Liver (tissue), 8 donors: ENCODE measurements at regions not wholly inside any gene's neighbourhood (a gene's known extent, or its start where the extent isn't known, plus 50 kb on each side); places are given as distances from the start of the nearest gene placed in this dataset.

Experiments used
- DNase-seq: peaks from one replicate; pipeline ENCODE4 v3.0.0-alpha.2; 2017; ENCODE audit warnings: low spot score
- H3K27ac ChIP-seq, 2 donors: one replicate each; pipeline ENCODE4 v1.7.0; 2013; ENCODE audit warnings: inconsistent platforms in 2 of 2, low read length in 2 of 2, control low read depth in 1 of 2, low read depth in 1 of 2, mild to moderate bottlenecking in 1 of 2
- H3K27me3 ChIP-seq, 4 donors: one replicate each; pipeline versions ENCODE4 v1.6.1 to v1.7.0; 2013; ENCODE audit warnings: low read length in 3 of 4, inconsistent platforms in 1 of 4, mild to moderate bottlenecking in 1 of 4, moderate library complexity in 1 of 4; ENCODE audit not compliant: control insufficient read depth in 4 of 4, insufficient read depth in 4 of 4
- H3K36me3 ChIP-seq, 4 donors: one replicate each; pipeline versions ENCODE4 v1.6.1 to v1.7.0; 2013; ENCODE audit warnings: low read length in 3 of 4, mild to moderate bottlenecking in 3 of 4, low read depth in 1 of 4, moderate library complexity in 1 of 4; ENCODE audit not compliant: control insufficient read depth in 4 of 4, insufficient read depth in 3 of 4
- H3K4me1 ChIP-seq, 4 donors: one replicate each; pipeline versions ENCODE4 v1.6.1 to v1.7.0; 2013; ENCODE audit warnings: low read length in 3 of 4, mild to moderate bottlenecking in 3 of 4, moderate library complexity in 1 of 4; ENCODE audit not compliant: control insufficient read depth in 4 of 4, insufficient read depth in 4 of 4
- H3K4me3 ChIP-seq, 3 donors: one replicate each; pipeline versions ENCODE4 v1.6.1 to v1.7.0; 2013; ENCODE audit warnings: low read length in 3 of 3, control low read depth in 1 of 3, low read depth in 1 of 3, mild to moderate bottlenecking in 1 of 3
- H3K9ac ChIP-seq, 2 donors: one replicate each; pipeline ENCODE4 v1.7.0; 2013; ENCODE audit warnings: low read length in 2 of 2, mild to moderate bottlenecking in 2 of 2, moderate library complexity in 2 of 2, control low read depth in 1 of 2, low read depth in 1 of 2
- H3K9me3 ChIP-seq, 4 donors: one replicate each; pipeline versions ENCODE4 v1.6.1 to v1.7.0; 2013; ENCODE audit warnings: low read length in 3 of 4; ENCODE audit not compliant: control insufficient read depth in 4 of 4
- ATF3 ChIP-seq: IDR thresholded peaks from 2 replicates; pipeline ENCODE4 v1.6.1; 2016; ENCODE audit warnings: antibody characterized with exemption
- CTCF ChIP-seq: fragments of 150-350 bp; IDR thresholded peaks from 2 replicates; pipeline ENCODE4 v1.5.1; 2017; ENCODE audit warnings: improper control_type of control experiment, low read depth, low read length; ENCODE audit not compliant: missing input control
- FOXA1 ChIP-seq: IDR thresholded peaks from 2 replicates; pipeline ENCODE4 v1.6.1; 2016; ENCODE audit warnings: antibody characterized with exemption
- FOXA2 ChIP-seq: IDR thresholded peaks from 2 replicates; pipeline ENCODE4 v1.6.1; 2016; ENCODE audit warnings: antibody characterized with exemption
- GABPA ChIP-seq, 2 donors: IDR thresholded peaks in 1 of 2; conservative IDR thresholded peaks in 1 of 2; 2 replicates each; pipeline ENCODE4 v1.6.1; 2016; ENCODE audit warnings: antibody characterized with exemption in 2 of 2, mild to moderate bottlenecking in 1 of 2, moderate library complexity in 1 of 2
- HNF4A ChIP-seq, 2 donors: conservative IDR thresholded peaks; 2 replicates each; pipeline ENCODE4 v1.6.1; 2016; ENCODE audit warnings: antibody characterized with exemption in 2 of 2, mild to moderate bottlenecking in 2 of 2
- HNF4G ChIP-seq: IDR thresholded peaks from 2 replicates; pipeline ENCODE4 v1.6.1; 2016; ENCODE audit warnings: antibody characterized with exemption
- JUND ChIP-seq, 2 donors: IDR thresholded peaks; 2 replicates each; pipeline ENCODE4 v1.6.1; 2016; ENCODE audit warnings: antibody characterized with exemption in 2 of 2
- MAX ChIP-seq: IDR thresholded peaks from 2 replicates; pipeline ENCODE4 v1.6.1; 2016; ENCODE audit warnings: antibody characterized with exemption
- NR2F2 ChIP-seq: IDR thresholded peaks from 2 replicates; pipeline ENCODE4 v1.6.1; 2016; ENCODE audit warnings: antibody characterized with exemption
- RAD21 ChIP-seq, 2 donors: IDR thresholded peaks; 2 replicates each; pipeline ENCODE4 v1.6.1; 2016; ENCODE audit warnings: antibody characterized with exemption in 2 of 2, mild to moderate bottlenecking in 2 of 2
- SP1 ChIP-seq: IDR thresholded peaks from 2 replicates; pipeline ENCODE4 v1.6.1; 2018; ENCODE audit warnings: antibody characterized with exemption, mild to moderate bottlenecking
- TAF1 ChIP-seq: conservative IDR thresholded peaks from 2 replicates; pipeline ENCODE4 v1.6.1; 2016; ENCODE audit warnings: antibody characterized with exemption, mild to moderate bottlenecking
- YY1 ChIP-seq: IDR thresholded peaks from 2 replicates; pipeline ENCODE4 v1.6.1; 2016; ENCODE audit warnings: antibody characterized with exemption, mild to moderate bottlenecking
- ZBTB33 ChIP-seq: IDR thresholded peaks from 2 replicates; pipeline ENCODE4 v1.6.1; 2016; ENCODE audit warnings: antibody characterized with exemption
- WGBS: extraction: QIAGEN DNeasy Blood & Tissue Kit; methylation state at CpG from one replicate; pipeline ENCODE4 v1.1.7; 2013; 5-methylcytosine and 5-hydroxymethylcytosine counted together
- donor health status: healthy.
- donor health status: healthy.
- donor health status: healthy.
- donor health status: healthy.
- donor health status: healthy.

- no peak for TF ChIP-seq FOXA1
- TF ChIP-seq ZBTB33: no peak
- TF ChIP-seq FOXA2: no peak
- TF ChIP-seq MAX: no peak
- TF ChIP-seq HNF4G: no peak
- Histone ChIP-seq H3K4me3 (no peak overlapping the region), H3K4me1 (no peaks in the 10 kb centered on the region), H3K27me3 (no peaks in the 10 kb centered on the region), H3K27ac (no peak overlapping the region), H3K9me3 (no peaks in the 10 kb centered on the region), H3K9ac (no peak overlapping the region), H3K36me3 (no peaks in the 10 kb centered on the region)
- no peak for DNase-seq
- 94% methylated on average over 2 of the region's 2 CpGs for WGBS
Observed at GRCh38 chr5:5787373-5787772, 364.9 kb downstream of the ICE1 start.

- H3K36me3 ChIP-seq: no peaks in the 10 kb centered on the region
- 61% methylated on average over 5 of the region's 5 CpGs for WGBS
- H3K9ac ChIP-seq: no peak overlapping the region
- H3K27me3 ChIP-seq: no peaks in the 10 kb centered on the region
- no peak overlapping the region for H3K27ac ChIP-seq
- H3K4me3 ChIP-seq: no peak overlapping the region
- no peak for TF ChIP-seq GABPA (IDR thresholded peaks at IDR 0.05 in 1 of 2, conservative IDR thresholded peaks at IDR 0.05 in 1 of 2)
- no peak for TF ChIP-seq MAX
- no peak for TF ChIP-seq CTCF
- TF ChIP-seq YY1: no peak
- no peak for TF ChIP-seq ATF3
- TF ChIP-seq NR2F2: no peak
- no peak for TF ChIP-seq SP1
- TF ChIP-seq HNF4A (conservative IDR thresholded peaks at IDR 0.05): no peak
- no peak for TF ChIP-seq RAD21 (IDR thresholded peaks at IDR 0.05)
- DNase-seq: no peak
- no peaks in the 10 kb centered on the region for H3K9me3 ChIP-seq
- H3K4me1 ChIP-seq: no peaks in the 10 kb centered on the region
Observed at GRCh38 chr5:5784101-5784500, 361.6 kb downstream of the ICE1 start.

- no peaks in the 10 kb centered on the region for H3K4me1 ChIP-seq
- no peak overlapping the region for H3K9ac ChIP-seq
- H3K4me3 ChIP-seq: no peak overlapping the region
- no peak for DNase-seq
- no peaks in the 10 kb centered on the region for H3K9me3 ChIP-seq
- WGBS: 87% methylated on average over 2 of the region's 2 CpGs
- no peaks in the 10 kb centered on the region for H3K27me3 ChIP-seq
- H3K36me3 ChIP-seq: no peaks in the 10 kb centered on the region
- no peak overlapping the region for H3K27ac ChIP-seq
- TF ChIP-seq MAX (no peak), TAF1 (no peak), ZBTB33 (no peak), CTCF (no peak), SP1 (no peak), RAD21 (IDR thresholded peaks at IDR 0.05) (no peak), NR2F2 (no peak), JUND (IDR thresholded peaks at IDR 0.05) (no peak), HNF4G (no peak)
Observed at GRCh38 chr5:5783021-5783420, 360.5 kb downstream of the ICE1 start.
